ENCODE measurements at regions not wholly inside any gene's neighbourhood (a gene's known extent, or its start where the extent isn't known, plus 50 kb on each side); places are given as distances from the start of the nearest gene placed in this dataset.
"Not testable (repeated sequence)": the region's sequence is repeated elsewhere in the genome, so short reads cannot be mapped to it uniquely, and the experiment has no call there.

DNA sequence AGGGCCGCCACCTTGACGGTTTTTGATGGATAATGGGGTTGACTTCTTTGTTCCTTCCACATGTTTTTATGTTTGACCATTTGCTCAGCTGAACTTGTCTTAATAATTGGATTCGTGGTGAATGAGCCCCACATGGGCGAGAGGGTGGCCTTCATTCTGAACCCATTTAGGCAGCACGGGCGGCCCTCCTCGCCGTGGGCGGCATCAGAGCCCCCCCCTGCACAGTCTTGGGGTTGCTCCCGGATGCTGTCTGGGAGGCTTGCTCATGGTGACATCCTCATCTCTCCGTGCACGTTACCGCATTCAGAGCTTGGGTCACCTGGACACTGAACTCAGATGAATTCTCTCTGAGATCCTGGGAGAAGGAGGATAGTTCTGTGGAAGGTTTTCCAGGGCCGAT is 172.3 kb upstream of the OSBPL11 start:
- DNase-seq (ENCODE audit: low read depth): no peak
- no peak overlapping the region for H3K4me3 ChIP-seq (ENCODE audit: control insufficient read depth, low read depth, low read length)
- TF ChIP-seq, protein P1, sequence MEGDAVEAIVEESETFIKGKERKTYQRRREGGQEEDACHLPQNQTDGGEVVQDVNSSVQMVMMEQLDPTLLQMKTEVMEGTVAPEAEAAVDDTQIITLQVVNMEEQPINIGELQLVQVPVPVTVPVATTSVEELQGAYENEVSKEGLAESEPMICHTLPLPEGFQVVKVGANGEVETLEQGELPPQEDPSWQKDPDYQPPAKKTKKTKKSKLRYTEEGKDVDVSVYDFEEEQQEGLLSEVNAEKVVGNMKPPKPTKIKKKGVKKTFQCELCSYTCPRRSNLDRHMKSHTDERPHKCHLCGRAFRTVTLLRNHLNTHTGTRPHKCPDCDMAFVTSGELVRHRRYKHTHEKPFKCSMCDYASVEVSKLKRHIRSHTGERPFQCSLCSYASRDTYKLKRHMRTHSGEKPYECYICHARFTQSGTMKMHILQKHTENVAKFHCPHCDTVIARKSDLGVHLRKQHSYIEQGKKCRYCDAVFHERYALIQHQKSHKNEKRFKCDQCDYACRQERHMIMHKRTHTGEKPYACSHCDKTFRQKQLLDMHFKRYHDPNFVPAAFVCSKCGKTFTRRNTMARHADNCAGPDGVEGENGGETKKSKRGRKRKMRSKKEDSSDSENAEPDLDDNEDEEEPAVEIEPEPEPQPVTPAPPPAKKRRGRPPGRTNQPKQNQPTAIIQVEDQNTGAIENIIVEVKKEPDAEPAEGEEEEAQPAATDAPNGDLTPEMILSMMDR (conservative IDR thresholded peaks at IDR 0.05; ENCODE audit: control insufficient read depth, insufficient read depth, low read depth, low read length): no peak

DNA sequence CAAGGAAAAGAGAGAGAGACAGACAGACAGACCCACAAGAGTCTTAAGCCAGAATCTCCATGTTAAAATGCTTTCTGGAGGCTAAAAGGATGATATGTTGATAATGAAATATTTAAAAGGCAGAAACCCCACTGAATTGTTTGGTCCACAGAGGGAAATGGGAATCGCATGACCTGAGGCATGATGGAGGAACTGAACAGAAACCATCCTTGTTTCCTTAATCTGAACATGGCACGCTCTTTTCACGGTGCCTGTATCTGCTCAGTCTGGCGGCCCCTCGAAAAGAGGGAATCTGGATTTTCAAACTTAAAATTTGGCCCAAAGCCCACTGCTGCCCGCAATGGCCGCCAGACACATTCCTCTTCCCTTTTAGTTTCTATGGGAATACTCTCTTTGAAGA is 173.5 kb upstream of the OSBPL11 start:
- DNase-seq (ENCODE audit: low read depth); H3K4me3 ChIP-seq (ENCODE audit: control insufficient read depth, low read depth, low read length): not testable (repeated sequence)

DNA sequence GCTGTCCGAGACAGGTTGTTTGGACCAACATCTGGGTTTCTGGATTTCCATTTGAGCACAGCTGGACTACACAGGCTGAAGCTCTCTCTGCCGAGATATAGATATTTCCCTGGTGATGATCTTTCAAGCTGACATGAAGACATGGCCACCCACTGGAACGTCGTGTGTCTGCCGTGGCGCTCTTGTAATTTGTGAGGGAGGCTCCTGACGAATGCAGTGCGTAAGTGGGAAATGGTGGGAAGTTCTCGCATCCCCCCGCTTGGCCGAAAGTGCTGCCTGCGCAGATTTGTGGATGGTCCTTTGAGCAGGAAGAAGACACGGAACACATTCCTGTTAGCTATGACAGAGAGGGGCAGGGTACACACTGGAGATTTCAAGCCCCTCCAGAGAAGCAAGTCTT is 176.2 kb upstream of the OSBPL11 start:
- DNase-seq (ENCODE audit: low read depth); H3K4me3 ChIP-seq (ENCODE audit: control insufficient read depth, low read depth, low read length): not testable (repeated sequence)

DNA sequence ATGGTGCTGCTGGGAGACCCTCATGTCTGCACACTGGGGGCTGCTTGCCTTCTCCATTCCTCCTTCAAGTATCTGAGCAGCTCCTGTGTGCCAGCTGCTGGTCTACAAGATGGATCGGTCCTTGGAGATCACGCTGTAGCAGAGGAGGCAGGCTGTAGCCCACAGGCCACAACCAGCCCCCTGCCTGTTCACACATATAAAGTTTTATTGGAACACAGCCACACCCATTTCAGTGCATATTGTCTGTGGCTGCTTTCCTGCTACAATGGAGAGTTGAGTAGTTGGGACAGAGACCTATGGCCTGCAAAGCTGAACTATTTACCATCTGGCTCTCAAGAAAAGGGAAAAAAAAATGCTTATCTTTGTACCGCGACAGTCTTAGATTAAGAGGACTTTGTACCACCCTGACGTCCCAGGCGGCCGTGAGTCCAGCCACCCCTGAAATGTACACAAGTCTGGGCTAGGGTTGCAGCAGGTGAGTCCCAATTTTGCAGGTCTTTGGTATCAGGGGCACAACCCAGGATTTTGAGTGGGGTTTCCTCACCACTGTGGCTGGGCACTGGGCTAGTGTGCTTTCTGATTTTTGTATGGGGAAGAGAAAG is 179.2 kb upstream of the OSBPL11 start:
- not testable (repeated sequence) for DNase-seq (ENCODE audit: low read depth); H3K4me3 ChIP-seq (ENCODE audit: control insufficient read depth, low read depth, low read length)

DNA sequence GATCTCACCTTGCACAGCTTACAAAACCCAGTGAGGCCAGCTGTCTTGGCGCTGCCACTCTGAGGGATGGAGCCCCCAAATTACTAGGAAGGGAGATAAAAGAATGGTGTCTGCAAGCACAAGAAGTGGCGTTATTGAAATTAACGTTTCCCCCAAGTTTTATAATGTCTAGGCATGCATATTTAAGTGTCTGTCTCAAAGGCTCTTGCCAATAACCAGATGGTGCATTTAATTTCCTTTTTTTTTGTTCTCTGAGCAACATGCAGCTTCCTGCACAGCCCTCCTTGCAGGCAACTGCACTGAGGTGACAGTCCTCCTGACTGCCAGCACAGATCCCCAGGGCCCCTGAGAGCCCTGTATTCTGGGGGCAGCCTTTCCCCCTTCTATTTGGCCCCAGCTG is 179.8 kb upstream of the OSBPL11 start:
- DNase-seq (ENCODE audit: low read depth); H3K4me3 ChIP-seq (ENCODE audit: control insufficient read depth, low read depth, low read length): not testable (repeated sequence)

DNA sequence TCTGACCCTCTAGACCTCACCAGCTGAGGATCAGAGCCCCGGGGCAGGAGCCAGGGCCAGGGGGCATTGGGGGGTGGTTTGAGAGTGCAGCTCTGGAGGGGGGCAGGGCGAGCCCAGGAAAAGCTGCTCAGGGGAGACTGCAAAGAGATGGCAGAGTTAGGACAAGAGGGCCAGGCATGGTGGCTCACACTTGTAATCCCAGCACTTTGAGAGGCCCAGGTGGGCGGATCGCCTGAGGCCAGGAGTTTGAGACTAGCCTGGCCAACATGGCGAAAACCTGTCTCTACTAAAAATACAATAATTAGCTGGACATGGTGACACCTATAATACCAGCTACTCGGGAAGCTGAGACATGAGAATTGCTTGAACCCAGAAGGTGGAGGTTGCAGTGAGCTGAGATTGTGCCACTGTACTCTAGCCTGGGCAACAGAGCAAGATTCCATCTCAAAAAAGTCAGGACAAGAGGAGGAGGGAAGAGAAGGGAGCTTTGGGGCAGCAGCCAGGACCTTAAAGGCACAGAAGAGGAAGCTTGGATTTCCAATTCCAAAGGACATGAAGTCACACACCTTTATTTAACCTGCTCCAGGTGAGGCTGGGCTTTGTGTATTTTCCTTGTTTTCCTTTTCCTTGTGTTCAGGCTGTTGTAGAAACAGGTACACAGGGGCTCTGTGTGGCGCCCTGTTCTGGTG is 180.5 kb upstream of the OSBPL11 start:
- H3K4me3 ChIP-seq (ENCODE audit: control insufficient read depth, low read depth, low read length); DNase-seq (ENCODE audit: low read depth): not testable (repeated sequence)

DNA sequence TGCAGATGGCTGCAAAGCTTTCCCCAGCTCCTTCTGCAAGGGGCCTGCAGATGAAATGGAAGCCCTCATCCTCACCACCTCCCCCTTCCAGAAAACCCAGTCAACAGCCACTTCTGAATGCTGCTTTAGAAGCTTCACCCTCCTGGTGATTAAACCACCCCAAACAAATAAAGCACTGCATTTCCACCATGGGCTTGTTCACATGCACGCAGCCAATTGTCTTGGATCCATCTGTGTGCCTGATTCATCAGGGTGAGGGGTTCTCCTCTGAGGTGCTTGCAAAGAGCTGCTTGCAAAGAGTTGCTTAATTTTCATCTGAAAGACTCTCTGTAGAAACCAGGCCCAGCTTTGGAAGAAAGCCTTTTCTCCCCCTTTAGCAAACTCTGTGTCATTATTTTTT is 184.0 kb upstream of the OSBPL11 start:
- not testable (repeated sequence) for H3K4me3 ChIP-seq (ENCODE audit: control insufficient read depth, low read depth, low read length); DNase-seq (ENCODE audit: low read depth)

DNA sequence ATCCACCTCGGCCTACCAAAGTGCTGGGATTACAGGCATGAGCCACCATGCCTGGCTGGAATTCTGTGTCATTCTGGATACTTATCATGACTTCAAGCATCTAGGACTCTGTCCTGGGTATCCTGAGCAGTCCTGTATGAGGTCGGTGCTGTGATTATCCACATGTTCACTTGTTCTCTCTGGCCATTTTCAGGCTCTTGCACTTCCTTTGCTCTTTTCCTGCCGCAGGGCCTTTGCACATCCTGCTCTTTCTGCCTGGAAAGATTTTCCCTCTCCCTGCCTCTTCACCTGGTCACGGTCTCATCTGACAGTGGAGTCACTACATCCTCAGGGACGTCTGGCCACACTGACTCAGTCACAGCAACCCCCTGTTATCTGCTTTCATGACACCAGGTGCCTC is 184.6 kb upstream of the OSBPL11 start:
- DNase-seq (ENCODE audit: low read depth); H3K4me3 ChIP-seq (ENCODE audit: control insufficient read depth, low read depth, low read length): not testable (repeated sequence)

DNA sequence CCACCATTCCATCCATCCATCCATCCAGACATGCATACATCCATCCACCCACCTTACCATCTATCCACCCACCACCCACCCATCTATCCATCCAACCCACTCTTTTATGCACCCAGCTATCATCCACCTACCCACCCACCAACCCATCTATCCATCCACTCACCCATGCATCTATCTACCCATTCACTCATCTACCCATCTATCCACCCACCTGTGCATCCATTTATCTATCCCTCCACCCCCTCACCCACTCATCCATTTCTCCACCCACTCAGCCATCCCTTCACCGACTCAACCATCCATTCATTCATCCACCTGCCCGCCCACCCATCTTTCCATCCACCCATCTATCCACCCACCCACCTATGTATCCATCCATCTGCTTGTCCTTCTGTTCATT is 186.4 kb upstream of the OSBPL11 start:
- not testable (repeated sequence) for H3K4me3 ChIP-seq (ENCODE audit: control insufficient read depth, low read depth, low read length); DNase-seq (ENCODE audit: low read depth)

DNA sequence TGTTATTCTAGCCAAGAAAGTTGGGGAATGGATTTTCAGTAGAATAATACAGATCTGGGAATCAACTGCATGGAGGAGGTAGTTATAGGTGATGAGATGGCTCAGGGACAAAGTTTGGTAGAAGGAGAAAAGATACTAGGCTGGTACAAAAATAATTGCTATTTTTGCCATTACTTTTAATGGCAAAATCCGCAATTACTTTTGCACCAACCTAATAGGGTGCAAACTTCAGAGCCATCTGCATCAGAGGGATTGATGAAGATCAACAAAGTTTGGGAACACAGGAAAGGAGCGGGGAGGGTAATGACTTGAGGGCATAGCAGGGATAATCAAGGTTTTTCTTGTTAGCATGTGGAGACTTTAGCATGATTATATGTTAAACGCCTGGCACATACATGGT is 178.7 kb upstream of the ROPN1B start:
- H3K4me3 ChIP-seq (ENCODE audit: control insufficient read depth, low read depth, low read length); DNase-seq (ENCODE audit: low read depth): not testable (repeated sequence)

DNA sequence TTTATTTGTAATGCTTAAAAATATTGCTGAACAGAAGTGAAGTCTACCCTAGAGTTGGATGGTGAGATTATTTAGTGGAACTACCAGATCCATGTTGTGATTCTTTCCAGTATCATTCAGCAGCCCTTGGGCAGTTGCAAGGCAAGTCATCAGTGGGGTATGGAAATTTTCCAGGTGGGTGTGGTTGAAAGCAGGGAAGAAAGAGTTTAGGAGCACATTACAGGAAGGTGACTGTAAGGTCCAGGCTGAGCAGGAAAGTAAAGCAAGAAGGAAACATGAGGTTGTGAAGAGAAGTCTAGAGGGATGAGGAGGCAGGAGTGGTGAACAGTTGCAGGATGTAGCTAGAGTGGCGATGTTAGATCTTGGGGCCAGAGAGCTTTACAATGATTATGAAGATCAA is 178.0 kb upstream of the ROPN1B start:
- peak; percentile 4 for DNase-seq (ENCODE audit: low read depth)
- H3K4me3 ChIP-seq (ENCODE audit: control insufficient read depth, low read depth, low read length): not testable (repeated sequence)

DNA sequence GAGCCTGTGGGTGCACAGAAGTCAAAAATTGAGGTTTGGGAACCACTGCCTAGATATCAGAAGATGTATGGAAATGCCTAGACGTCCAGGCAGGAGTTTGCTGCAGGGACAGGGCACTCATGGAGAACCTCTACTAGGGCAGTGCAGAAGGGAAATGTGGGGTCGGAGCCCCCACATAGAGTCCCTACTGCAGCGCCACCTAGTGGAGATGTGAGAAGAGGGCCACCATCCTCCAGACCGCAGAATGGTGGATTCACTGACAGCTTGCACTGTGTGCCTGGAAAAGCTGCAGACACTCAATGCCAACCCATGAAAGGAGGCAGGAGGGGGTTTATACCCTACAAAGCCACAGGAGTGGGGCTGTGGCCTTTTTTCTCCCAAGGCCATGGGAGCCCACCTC is 159.0 kb upstream of the ROPN1B start:
- DNase-seq (ENCODE audit: low read depth); H3K4me3 ChIP-seq (ENCODE audit: control insufficient read depth, low read depth, low read length): not testable (repeated sequence)

DNA sequence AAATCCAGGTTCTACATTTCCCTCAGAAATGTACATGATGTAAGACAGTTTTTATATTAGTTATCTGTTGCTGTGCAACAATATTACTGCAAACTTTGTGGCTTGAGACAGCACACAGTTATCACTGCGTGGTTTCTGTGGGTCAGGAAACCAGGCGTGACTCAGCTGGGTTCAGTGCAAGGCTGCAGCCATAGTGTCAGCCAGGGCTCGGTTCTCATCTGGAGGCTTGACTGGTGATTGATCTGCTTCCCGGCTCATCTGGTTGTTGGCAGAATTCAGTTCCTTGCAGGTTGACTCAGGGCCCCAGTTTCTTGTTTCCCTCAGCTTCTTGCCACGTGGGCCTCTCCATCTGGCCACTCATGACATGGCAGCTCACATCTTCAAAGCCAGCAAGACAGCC is 146.8 kb upstream of the ROPN1B start:
- not testable (repeated sequence) for H3K4me3 ChIP-seq (ENCODE audit: control insufficient read depth, low read depth, low read length)
- peak; percentile 87 for DNase-seq (ENCODE audit: low read depth)

DNA sequence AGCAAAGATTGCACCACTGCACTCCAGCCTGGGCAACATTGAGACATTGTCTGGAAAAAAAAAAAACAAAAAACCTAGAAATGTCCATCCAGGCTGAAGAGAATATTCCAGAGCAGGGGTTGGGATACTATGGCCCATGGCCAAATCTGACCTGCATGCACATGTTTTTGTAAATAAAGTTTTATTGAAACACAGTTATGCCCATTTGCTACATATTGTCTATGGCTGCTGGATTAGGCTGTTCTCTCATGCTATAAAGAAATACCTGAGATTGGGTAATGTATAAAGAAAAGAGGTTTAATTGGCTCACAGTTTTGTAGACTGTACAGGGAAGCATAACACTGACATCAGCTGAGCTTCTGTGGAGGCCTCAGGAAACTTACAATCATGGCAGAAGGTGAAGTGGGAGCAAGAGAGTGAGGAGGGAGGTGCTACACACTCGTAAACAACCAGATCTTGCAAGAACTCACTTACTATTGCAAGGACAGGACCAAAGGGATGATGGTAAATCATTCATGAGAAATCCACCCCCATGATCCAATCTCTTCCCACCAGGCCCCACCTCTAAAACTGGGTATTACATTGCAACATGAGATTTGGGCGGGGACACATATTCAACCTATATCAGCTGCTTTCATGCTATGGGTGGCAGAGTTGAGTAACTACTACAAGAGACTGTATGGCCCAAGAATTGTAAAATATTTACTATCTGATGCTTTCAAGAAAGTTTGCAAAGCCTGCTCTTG is 137.8 kb upstream of the ROPN1B start:
- not testable (repeated sequence) for DNase-seq (ENCODE audit: low read depth); H3K4me3 ChIP-seq (ENCODE audit: control insufficient read depth, low read depth, low read length)

DNA sequence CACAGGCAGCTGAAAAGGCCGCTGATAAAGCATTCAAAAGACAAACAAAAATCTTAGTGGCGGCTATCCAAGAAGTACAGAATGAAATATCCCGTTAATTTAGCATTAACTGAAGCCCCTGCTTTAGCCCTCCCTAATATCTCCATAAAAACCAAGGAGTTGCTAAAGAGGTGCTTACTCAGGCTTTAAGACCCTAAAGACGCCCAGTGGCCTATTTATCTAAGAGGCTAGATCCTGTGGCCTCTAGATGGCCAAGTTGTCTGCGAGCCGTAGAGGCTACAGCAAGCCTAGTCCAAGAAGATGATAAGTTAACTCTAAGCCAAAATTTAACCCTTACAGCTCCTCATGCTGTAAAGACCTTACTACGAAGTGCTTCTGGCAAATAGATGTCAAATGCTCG is 133.4 kb upstream of the ROPN1B start:
- DNase-seq (ENCODE audit: low read depth); H3K4me3 ChIP-seq (ENCODE audit: control insufficient read depth, low read depth, low read length): not testable (repeated sequence)

DNA sequence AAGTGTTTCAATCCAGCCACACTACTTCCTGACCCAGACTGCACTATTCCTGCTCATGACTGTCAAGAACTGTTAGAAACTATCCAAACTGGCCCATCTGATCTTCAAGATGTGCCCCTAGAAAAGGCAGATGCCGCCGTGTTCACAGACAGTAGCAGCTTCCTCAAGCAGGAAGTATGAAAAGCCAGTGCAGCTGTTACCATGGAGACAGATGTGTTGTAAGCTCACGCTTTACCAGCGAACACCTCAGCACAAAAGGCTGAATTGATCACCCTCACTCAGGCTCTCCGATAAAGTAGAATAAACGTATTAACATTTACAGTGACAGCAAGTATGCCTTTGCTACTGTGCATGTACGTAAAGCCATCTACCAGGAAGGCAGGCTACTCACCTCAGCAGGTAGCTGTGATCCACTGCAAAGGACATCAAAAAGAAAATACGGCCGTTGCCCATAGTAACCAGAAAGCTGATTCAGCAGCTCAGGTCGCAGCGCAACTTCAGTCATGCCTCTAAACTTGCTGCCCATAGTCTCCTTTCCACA is 132.9 kb upstream of the ROPN1B start:
- not testable (repeated sequence) for H3K4me3 ChIP-seq (ENCODE audit: control insufficient read depth, low read depth, low read length)
- DNase-seq (ENCODE audit: low read depth): peak; percentile 61

DNA sequence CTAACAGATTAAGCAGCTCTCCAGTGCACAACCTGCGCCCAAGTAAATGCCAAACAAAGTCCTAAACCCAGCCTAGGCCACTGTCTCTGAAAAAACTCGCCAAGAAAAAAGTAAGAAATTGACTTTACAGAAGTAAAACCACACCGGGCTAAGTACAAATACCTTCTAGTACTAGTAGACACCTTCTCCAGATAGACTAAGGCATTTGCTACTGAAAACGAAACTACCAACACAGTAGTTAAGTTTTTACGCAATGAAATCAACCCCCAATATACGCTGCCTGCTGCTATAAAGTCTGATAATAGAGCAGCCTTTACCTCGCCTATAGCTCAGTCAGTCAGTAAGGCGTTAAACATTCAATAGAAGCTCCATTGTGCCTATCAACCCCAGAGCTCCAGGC is 132.2 kb upstream of the ROPN1B start:
- H3K4me3 ChIP-seq (ENCODE audit: control insufficient read depth, low read depth, low read length); DNase-seq (ENCODE audit: low read depth): not testable (repeated sequence)

DNA sequence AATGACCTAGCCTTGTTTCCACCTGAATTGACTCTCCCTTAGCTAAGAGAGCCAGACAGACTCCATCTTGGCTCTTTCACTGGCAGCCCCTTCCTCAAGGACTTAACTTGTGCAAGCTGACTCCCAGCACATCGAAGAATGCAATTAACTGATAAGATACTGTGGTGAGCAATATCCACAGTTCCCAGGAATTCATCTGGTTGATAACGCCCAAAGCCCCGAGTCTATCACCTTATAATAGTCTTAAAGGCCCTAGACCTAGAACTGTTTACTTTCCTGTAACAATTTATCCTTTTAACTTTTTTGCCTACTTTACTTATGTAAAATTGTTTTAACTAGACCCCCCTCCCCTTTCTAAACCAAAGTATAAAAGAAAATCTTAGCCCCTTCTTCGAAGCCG is 130.1 kb upstream of the ROPN1B start:
- not testable (repeated sequence) for H3K4me3 ChIP-seq (ENCODE audit: control insufficient read depth, low read depth, low read length); DNase-seq (ENCODE audit: low read depth)
